ENCODE measurements at regions not wholly inside any gene's neighbourhood (a gene's known extent, or its start where the extent isn't known, plus 50 kb on each side); places are given as distances from the start of the nearest gene placed in this dataset.
"Not testable (repeated sequence)": the region's sequence is repeated elsewhere in the genome, so short reads cannot be mapped to it uniquely, and the experiment has no call there.

DNA sequence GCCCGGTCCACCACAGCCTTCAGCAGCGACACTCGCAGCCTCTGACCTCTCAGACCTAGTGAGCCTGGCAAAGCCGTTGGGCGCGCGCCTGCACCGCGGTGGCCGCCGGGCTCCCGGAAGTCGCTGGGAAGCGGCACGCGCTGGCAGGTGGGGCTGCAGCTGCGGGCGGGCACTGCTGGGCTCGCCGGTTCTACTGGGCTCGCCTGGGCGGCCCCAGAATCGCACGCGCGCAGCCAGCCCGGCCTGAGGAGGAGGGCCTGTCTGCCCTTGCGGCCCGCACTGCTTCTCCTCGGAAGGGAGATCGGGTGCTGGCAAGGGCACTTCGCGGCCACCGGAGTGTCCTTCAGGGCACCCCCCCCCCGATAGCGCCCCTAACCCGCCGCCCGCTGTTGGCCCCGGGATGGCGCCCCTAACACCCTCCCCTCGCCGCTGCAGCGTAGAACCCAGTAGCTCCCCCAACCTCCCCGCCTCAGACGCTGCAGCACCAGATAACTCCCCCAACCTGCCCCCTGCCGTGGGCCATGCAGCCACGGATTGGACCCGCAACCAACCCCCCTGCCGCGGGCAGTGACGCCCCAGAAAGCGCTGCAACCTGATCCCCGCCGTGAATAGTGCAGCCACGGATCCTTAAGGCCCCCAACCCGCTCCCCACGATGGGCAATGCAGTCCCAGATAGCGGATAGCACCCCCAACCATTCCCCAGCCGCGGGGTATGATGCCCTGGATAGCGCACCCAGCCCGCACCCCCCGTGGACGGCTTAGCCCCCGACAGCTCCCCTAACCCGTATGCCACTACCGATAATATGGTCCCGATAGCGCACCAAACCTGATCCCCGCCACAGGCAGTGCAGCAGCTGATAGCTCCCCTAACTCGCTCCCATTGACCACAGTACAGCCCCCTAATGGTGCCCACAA, 306.5 kb downstream of the TUBA3C start:
- not testable (repeated sequence) for H2AFZ ChIP-seq (ENCODE audit: low read length); DNase-seq; H3K4me3 ChIP-seq (ENCODE audit: low read length); H3F3A ChIP-seq (ENCODE audit: insufficient read depth, low read length); H3K9me2 ChIP-seq (replicated peaks; ENCODE audit: insufficient read depth, low read length); H3K79me2 ChIP-seq (ENCODE audit: low read length); H3K4me2 ChIP-seq (ENCODE audit: low read depth, low read length); H3K36me3 ChIP-seq (replicated peaks; ENCODE audit: insufficient read depth, low read length); H3K27me3 ChIP-seq (replicated peaks; ENCODE audit: insufficient read depth, low read length); H3K9ac ChIP-seq (ENCODE audit: low read length); H3K4me1 ChIP-seq (ENCODE audit: low read length); H3K27ac ChIP-seq (ENCODE audit: low read length); H3K9me3 ChIP-seq (replicated peaks; ENCODE audit: insufficient read depth, low read length); H4K20me1 ChIP-seq (ENCODE audit: insufficient read depth, low read length)

DNA sequence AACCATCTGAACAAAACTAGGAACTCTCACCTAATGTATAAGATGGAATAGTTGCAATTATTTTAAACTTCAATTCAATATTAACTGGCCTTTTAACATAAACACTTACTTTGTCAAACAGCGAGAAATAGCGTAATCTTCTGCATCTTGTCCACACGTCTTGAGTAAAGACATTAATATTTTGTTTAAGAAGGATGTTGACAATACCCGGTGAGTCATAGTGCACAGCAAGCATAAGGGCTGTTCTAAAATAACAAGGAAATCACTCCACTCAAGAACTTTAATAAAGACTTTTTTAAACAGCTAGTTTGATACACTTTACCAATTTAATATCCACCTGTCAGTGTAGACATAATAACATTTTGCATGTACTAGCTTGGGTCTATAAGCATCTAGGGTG, 311.1 kb downstream of the TUBA3C start:
- H3K4me3 ChIP-seq (ENCODE audit: low read length); H3K9me3 ChIP-seq (replicated peaks; ENCODE audit: insufficient read depth, low read length); H3K4me2 ChIP-seq (ENCODE audit: low read depth, low read length): not testable (repeated sequence)

DNA sequence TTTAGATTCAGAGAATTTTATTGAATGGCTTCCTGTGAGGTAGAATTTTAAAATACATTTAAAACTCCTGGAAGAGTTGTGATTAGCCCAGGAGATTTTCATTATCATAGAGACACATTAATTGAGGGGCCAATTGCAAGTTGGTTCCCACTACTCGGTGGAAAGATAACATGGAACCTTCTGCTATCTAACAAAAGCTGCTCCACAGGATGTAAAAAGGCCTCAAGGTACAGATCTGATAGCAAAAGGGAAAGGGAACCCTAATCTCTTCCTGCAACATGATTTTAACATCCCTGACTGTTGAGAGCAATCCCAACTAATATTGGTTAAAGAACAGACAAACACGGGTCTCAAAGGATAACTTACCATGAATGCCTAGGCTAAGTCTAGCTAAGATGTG, 312.3 kb downstream of the TUBA3C start:
- not testable (repeated sequence) for H3K27ac ChIP-seq (ENCODE audit: low read length); H3K9me3 ChIP-seq (replicated peaks; ENCODE audit: insufficient read depth, low read length); H3K4me3 ChIP-seq (ENCODE audit: low read length); H3K36me3 ChIP-seq (replicated peaks; ENCODE audit: insufficient read depth, low read length); H3K9me2 ChIP-seq (replicated peaks; ENCODE audit: insufficient read depth, low read length); H2AFZ ChIP-seq (ENCODE audit: low read length); H3K27me3 ChIP-seq (replicated peaks; ENCODE audit: insufficient read depth, low read length); H3K4me1 ChIP-seq (ENCODE audit: low read length); H3K4me2 ChIP-seq (ENCODE audit: low read depth, low read length); H4K20me1 ChIP-seq (ENCODE audit: insufficient read depth, low read length); H3K79me2 ChIP-seq (ENCODE audit: low read length); H3K9ac ChIP-seq (ENCODE audit: low read length); H3F3A ChIP-seq (ENCODE audit: insufficient read depth, low read length); DNase-seq

More for the DNA sequence above, 311.1 kb downstream of the TUBA3C start:
- H3K79me2 ChIP-seq (ENCODE audit: low read length); H3K27ac ChIP-seq (ENCODE audit: low read length); H3F3A ChIP-seq (ENCODE audit: insufficient read depth, low read length); H3K36me3 ChIP-seq (replicated peaks; ENCODE audit: insufficient read depth, low read length); H3K27me3 ChIP-seq (replicated peaks; ENCODE audit: insufficient read depth, low read length); H3K9ac ChIP-seq (ENCODE audit: low read length); H3K4me1 ChIP-seq (ENCODE audit: low read length); H3K9me2 ChIP-seq (replicated peaks; ENCODE audit: insufficient read depth, low read length); H4K20me1 ChIP-seq (ENCODE audit: insufficient read depth, low read length); DNase-seq; H2AFZ ChIP-seq (ENCODE audit: low read length): not testable (repeated sequence)

DNA sequence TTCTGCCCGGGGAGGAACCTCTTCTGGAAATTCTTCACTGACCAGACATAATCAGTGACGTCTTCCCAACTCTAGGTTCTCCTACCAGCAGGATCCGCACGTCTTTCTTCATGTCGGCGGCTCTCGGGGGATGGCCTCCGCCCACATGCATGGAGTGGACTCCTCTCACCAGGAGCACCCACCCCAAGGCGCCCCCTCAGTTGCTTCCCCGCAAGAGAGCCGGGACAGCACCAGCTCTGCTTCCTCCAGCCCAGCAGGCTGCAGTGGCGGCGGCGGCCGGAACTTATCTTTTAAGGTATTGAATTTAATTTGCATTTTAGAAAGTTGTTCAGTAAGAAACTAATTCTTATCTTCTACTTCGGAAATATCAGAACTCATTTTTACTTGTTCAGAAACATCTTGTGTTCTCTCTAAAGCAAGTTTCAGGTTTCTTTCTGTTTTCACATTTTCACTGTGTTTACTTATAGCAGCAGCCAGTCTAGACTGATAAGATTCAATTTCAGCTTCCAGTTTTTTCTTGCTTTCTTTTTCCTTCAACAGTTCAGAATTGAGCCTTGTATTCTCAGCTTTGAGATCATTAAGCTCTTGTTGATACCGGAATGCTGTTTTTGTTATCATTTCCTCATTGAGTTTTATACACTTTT, 343.5 kb downstream of the TUBA3C start:
- H4K20me1 ChIP-seq (ENCODE audit: insufficient read depth, low read length); H3K4me3 ChIP-seq (ENCODE audit: low read length); H2AFZ ChIP-seq (ENCODE audit: low read length); H3K4me1 ChIP-seq (ENCODE audit: low read length); H3K9me3 ChIP-seq (replicated peaks; ENCODE audit: insufficient read depth, low read length); H3K27ac ChIP-seq (ENCODE audit: low read length); H3K27me3 ChIP-seq (replicated peaks; ENCODE audit: insufficient read depth, low read length); H3K4me2 ChIP-seq (ENCODE audit: low read depth, low read length); DNase-seq; H3K79me2 ChIP-seq (ENCODE audit: low read length); H3F3A ChIP-seq (ENCODE audit: insufficient read depth, low read length); H3K36me3 ChIP-seq (replicated peaks; ENCODE audit: insufficient read depth, low read length); H3K9me2 ChIP-seq (replicated peaks; ENCODE audit: insufficient read depth, low read length); H3K9ac ChIP-seq (ENCODE audit: low read length): not testable (repeated sequence)

DNA sequence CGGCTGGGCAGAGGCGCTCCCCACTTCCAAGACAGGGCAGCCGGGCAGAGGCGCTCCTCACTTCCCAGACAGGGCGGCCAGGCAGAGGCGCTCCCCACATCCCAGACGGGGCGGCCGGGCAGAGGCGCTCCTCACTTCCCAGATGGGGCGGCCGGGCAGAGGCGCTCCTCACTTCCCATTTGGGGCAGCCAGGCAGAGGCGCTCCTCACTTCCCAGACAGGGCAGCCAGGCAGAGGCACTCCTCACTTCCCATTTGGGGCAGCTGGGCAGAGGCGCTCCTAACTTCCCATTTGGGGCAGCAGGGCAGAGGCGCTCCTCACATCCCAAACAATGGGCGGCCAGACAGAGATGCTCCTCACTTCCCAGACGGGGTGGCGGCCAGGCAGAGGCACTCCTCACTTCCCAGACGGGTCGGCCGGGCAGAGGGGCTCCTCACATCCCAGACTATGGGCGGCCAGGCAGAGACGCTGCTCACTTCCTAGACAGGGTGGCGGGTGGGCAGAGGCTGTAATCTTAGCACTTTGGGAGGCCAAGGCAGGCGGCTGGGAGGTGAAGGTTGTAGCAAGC, 344.4 kb downstream of the TUBA3C start:
- not testable (repeated sequence) for H3K36me3 ChIP-seq (replicated peaks; ENCODE audit: insufficient read depth, low read length); H3K4me3 ChIP-seq (ENCODE audit: low read length); H3K27me3 ChIP-seq (replicated peaks; ENCODE audit: insufficient read depth, low read length); H3K79me2 ChIP-seq (ENCODE audit: low read length); H3K9me2 ChIP-seq (replicated peaks; ENCODE audit: insufficient read depth, low read length); H4K20me1 ChIP-seq (ENCODE audit: insufficient read depth, low read length); H3K9me3 ChIP-seq (replicated peaks; ENCODE audit: insufficient read depth, low read length); H2AFZ ChIP-seq (ENCODE audit: low read length); H3K4me2 ChIP-seq (ENCODE audit: low read depth, low read length); H3K27ac ChIP-seq (ENCODE audit: low read length); H3K4me1 ChIP-seq (ENCODE audit: low read length); H3F3A ChIP-seq (ENCODE audit: insufficient read depth, low read length); DNase-seq; H3K9ac ChIP-seq (ENCODE audit: low read length)

DNA sequence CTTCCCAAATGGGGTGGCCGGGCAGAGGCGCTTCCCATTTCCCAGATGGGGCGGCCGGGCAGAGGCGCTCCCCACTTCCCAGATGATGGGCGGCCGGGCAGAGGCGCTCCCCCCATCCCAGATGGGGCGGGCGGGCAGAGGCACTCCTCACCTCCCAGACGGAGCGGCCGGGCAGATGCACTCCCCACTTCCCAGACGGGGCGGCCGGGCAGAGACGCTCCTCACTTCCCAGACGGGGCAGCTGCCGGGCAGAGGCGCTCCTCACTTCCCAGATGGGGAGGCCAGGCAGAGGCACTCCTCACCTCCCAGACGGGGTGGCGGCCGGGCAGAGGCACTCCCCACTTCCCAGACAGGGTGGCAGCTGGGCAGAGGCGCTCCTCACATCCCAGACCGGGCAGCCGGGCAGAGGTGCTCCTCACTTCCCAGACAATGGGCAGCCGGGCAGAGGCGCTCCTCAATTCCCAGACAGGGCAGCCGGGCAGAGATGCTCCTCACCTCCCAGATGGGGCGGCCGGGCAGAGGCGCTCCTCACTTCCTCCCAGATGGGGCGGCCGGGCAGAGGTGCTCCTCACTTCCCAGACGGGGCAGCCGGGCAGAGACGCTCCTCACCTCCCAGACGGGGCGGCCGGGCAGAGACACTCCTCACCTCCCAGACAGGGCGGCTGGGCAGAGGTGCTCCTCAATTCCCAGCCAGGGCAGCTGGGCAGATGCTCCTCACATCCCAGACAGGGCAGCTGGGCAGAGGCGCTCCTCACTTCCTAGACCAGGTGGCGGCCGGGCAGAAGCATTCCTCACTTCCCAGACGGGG, 345.0 kb downstream of the TUBA3C start:
- H3K4me1 ChIP-seq (ENCODE audit: low read length); H3K9me2 ChIP-seq (replicated peaks; ENCODE audit: insufficient read depth, low read length); H3K36me3 ChIP-seq (replicated peaks; ENCODE audit: insufficient read depth, low read length); H3K4me3 ChIP-seq (ENCODE audit: low read length); H3K9me3 ChIP-seq (replicated peaks; ENCODE audit: insufficient read depth, low read length); H3K9ac ChIP-seq (ENCODE audit: low read length); H3K4me2 ChIP-seq (ENCODE audit: low read depth, low read length); DNase-seq; H4K20me1 ChIP-seq (ENCODE audit: insufficient read depth, low read length); H3K79me2 ChIP-seq (ENCODE audit: low read length); H3F3A ChIP-seq (ENCODE audit: insufficient read depth, low read length); H3K27ac ChIP-seq (ENCODE audit: low read length); H3K27me3 ChIP-seq (replicated peaks; ENCODE audit: insufficient read depth, low read length); H2AFZ ChIP-seq (ENCODE audit: low read length): not testable (repeated sequence)

DNA sequence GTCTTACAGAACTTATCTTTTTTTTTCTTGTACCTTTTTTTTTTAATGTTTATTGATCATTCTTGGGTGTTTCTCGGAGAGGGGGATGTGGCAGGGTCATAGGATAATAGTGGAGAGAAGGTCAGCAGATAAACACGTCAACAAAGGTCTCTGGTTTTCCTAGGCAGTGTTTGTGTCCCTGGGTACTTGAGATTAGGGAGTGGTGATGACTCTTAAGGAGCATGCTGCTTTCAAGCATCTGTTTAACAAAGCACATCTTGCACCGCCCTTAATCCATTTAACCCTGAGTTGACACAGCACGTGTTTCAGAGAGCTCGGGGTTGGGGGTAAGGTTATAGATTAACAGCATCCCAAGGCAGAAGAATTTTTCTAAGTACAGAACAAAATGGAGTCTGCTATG, 345.9 kb downstream of the TUBA3C start:
- H3K27me3 ChIP-seq (replicated peaks; ENCODE audit: insufficient read depth, low read length); H2AFZ ChIP-seq (ENCODE audit: low read length); H4K20me1 ChIP-seq (ENCODE audit: insufficient read depth, low read length); H3K9ac ChIP-seq (ENCODE audit: low read length); H3K79me2 ChIP-seq (ENCODE audit: low read length); H3K4me1 ChIP-seq (ENCODE audit: low read length); H3K9me3 ChIP-seq (replicated peaks; ENCODE audit: insufficient read depth, low read length); DNase-seq; H3K9me2 ChIP-seq (replicated peaks; ENCODE audit: insufficient read depth, low read length); H3F3A ChIP-seq (ENCODE audit: insufficient read depth, low read length); H3K36me3 ChIP-seq (replicated peaks; ENCODE audit: insufficient read depth, low read length); H3K4me3 ChIP-seq (ENCODE audit: low read length); H3K27ac ChIP-seq (ENCODE audit: low read length); H3K4me2 ChIP-seq (ENCODE audit: low read depth, low read length): not testable (repeated sequence)

Measured in MM.1S (cell line).